ENCODE measurements at regions not wholly inside any gene's neighbourhood (a gene's known extent, or its start where the extent isn't known, plus 50 kb on each side); places are given as distances from the start of the nearest gene placed in this dataset.

DNA sequence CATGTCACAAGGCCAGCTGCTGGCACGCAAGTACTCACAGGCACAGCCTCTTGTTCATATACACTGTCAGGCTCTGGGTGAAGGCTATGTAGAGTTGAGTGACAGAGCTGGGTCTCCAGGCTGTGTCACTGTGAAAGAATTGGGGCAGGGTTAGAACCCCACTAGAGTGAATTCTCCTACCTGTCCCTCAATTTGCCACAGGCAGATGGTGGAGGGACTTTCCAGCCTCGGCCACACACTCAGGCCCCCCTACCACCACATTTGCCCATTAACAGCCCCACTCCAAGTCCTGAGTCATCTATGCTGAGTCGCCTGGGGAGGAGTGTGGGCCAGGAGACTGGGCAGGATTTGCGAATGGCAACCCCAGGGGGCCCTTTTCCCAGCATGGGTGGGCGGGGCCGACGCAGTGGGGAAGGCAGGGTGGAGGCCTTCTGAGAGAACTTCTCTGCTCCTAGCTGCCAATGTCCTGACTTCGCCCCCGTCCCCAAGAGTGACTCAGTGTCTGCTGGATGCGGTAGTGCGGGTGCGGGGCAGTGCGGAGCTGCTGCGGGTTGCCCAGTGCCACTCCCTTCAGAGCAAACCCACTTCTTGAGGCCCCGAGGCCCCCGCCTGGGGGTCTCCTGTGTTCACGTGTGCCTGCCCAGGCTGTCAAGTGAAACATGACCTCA, 50.3 kb upstream of the PSD2 start:
- ATAC-seq (peak; percentile 69), DNase-seq (ENCODE audit: low read depth, low spot score) (peak; percentile 29)
- POLR2A ChIA-PET: no interaction called here
- CTCF ChIA-PET: interaction anchor here (1.1 to 1.5 kb wide), 2 partner anchors 20 to 110 kb away, joined by 4 read pairs; no protein-coding TSS in a partner anchor
- H3K79me2 ChIP-seq (ENCODE audit: insufficient read depth, low read length): no peaks in the 10 kb centered on the region
- no peaks in the 10 kb centered on the region for H4K20me1 ChIP-seq (ENCODE audit: insufficient read depth)
- RAD21 ChIA-PET (ENCODE audit: low non-redundant PET in 1 of 2, low total read pairs in 2 of 2, uncharacterized antibody in 2 of 2, unreplicated experiment in 2 of 2): no interaction called here
- TF ChIP-seq EZH2 (IDR thresholded peaks at IDR 0.05): no peak
- TF ChIP-seq YY1 (IDR thresholded peaks at IDR 0.05; ENCODE audit: extremely low read depth, insufficient replicate concordance, low read depth, low read length): peak; percentile 9
- H3K36me3 ChIP-seq (ENCODE audit: control insufficient read depth in 1 of 2, insufficient read depth in 2 of 2, low read length in 2 of 2): no peaks in the 10 kb centered on the region
- peak overlapping the region; percentile 31; the same call in 1 of the 2 replicates for H3K27ac ChIP-seq (ENCODE audit: low read depth, low read length)
- peak overlapping the region; percentile 75 for H2AFZ ChIP-seq (ENCODE audit: low read depth, low read length, poor library complexity, severe bottlenecking)
- H3K9ac ChIP-seq (ENCODE audit: low read length): peak overlapping the region; percentile 20; the same call in 1 of the 2 replicates
- peak overlapping the region; percentile 77 for H3K4me2 ChIP-seq (ENCODE audit: low read length)
- no peaks in the 10 kb centered on the region for H3K9me3 ChIP-seq (ENCODE audit: control insufficient read depth in 1 of 2, insufficient read depth in 1 of 2, low read depth in 1 of 2, low read length in 2 of 2)
- no peaks in the 10 kb centered on the region for H3K27me3 ChIP-seq (ENCODE audit: insufficient read depth, low read length)
- H3K9me2 ChIP-seq (ENCODE audit: insufficient read depth): no peaks in the 10 kb centered on the region
- H3K4me3 ChIP-seq (replicated peaks in 1 of 2; ENCODE audit: low read depth in 1 of 2, low read length in 2 of 2): peak overlapping the region; percentile 24 to 42
- intact Hi-C loops (cut with micrococcal nuclease): no loop called here
- BruUV-seq (replicated peaks): no TSS peak
- peaks cover 18 to 27% of the 10 kb centered on the region in 2 experiments for H3K4me1 ChIP-seq (ENCODE audit: control insufficient read depth in 1 of 2, insufficient read depth in 2 of 2, low read length in 2 of 2)

DNA sequence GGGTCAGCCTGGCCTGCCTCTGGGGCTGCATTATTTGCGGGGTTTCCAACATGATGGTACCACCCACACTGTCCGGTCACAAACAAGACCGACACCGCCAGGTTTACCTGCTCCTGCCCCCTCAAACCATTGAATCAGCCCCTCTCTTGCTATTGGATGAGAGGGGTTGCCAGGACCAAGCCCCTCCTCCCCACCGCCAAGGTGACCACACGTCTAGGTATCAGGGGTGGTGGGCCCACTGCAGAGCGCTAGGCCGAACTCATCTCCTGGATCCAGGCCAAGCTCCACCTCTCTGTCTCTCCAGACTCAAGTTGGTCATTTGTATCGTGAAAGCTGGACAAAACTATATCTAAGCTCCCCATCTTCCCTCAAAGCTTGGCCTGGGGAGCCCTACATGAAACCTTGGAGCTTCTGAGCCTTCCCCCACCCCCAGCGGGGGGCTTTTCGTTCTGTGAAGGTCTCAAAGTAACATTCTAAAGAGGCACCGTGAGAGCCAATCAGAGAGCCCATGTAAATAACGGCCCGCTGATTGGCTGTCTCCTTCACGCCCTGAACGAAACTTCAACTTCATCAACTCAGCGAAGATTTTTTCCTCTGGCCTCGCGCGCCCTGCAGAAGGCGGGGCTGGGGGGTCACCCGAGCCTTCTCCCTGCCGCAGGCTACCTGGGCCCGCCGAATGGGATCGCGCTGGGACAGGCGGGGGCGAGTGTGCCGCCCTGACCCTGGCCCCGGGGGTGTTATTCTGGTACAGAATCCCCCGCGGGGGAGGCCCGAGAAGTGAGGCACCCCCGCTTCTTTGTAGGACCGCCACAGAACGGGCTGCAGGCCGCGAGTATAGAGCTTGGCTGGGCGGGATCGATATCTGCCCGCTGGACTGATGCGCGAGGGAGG, 49.6 kb upstream of the PSD2 start:
- Histone ChIP-seq H2AFZ (ENCODE audit: low read depth, low read length, poor library complexity, severe bottlenecking) (peak overlapping the region; percentile 75), H4K20me1 (ENCODE audit: insufficient read depth) (no peaks in the 10 kb centered on the region), H3K4me2 (ENCODE audit: low read length) (peak overlapping the region; percentile 77), H3K9me2 (ENCODE audit: insufficient read depth) (no peaks in the 10 kb centered on the region), H3K4me1 (ENCODE audit: control insufficient read depth in 1 of 2, insufficient read depth in 2 of 2, low read length in 2 of 2) (peaks cover 18 to 27% of the 10 kb centered on the region in 2 experiments), H3K36me3 (ENCODE audit: control insufficient read depth in 1 of 2, insufficient read depth in 2 of 2, low read length in 2 of 2) (no peaks in the 10 kb centered on the region), H3K4me3 (replicated peaks in 1 of 2; ENCODE audit: low read depth in 1 of 2, low read length in 2 of 2) (peak overlapping the region; percentile 24 to 42), H3K79me2 (ENCODE audit: insufficient read depth, low read length) (no peaks in the 10 kb centered on the region), H3K9ac (ENCODE audit: low read length) (peak overlapping the region; percentile 20; the same call in 1 of the 2 replicates), H3K27me3 (ENCODE audit: insufficient read depth, low read length) (no peaks in the 10 kb centered on the region), H3K9me3 (ENCODE audit: control insufficient read depth in 1 of 2, insufficient read depth in 1 of 2, low read depth in 1 of 2, low read length in 2 of 2) (no peaks in the 10 kb centered on the region), H3K27ac (ENCODE audit: low read depth, low read length) (peak overlapping the region; percentile 31; the same call in 1 of the 2 replicates)
- BruUV-seq (replicated peaks): no TSS peak
- RAD21 ChIA-PET (ENCODE audit: low non-redundant PET in 1 of 2, low total read pairs in 2 of 2, uncharacterized antibody in 2 of 2, unreplicated experiment in 2 of 2): interaction anchor here in 1 of 2 experiments (0.6 kb wide), 1 partner anchor 21 kb away, joined by 3 read pairs; no protein-coding TSS in a partner anchor
- ATAC-seq: peak; percentile 83
- POLR2A ChIA-PET: interaction anchor here (0.5 kb wide), 1 partner anchor 424 kb away, joined by 4 read pairs; no protein-coding TSS in a partner anchor
- peak; percentile 72 for DNase-seq (ENCODE audit: low read depth, low spot score)
- CTCF ChIA-PET: interaction anchor here (1.1 to 1.5 kb wide), 2 partner anchors 20 to 111 kb away, joined by 4 read pairs; no protein-coding TSS in a partner anchor
- intact Hi-C loops (cut with micrococcal nuclease): no loop called here
- no peak for TF ChIP-seq SP1 (IDR thresholded peaks at IDR 0.05; ENCODE audit: low read depth)
- no peak for TF ChIP-seq EGR1 (IDR thresholded peaks at IDR 0.05; ENCODE audit: low read depth)
- TF ChIP-seq ZNF274 (IDR thresholded peaks at IDR 0.05; ENCODE audit: low read depth, low read length): no peak
- no peak for TF ChIP-seq YY1 (IDR thresholded peaks at IDR 0.05; ENCODE audit: extremely low read depth, insufficient replicate concordance, low read depth, low read length)
- TF ChIP-seq, protein P1, sequence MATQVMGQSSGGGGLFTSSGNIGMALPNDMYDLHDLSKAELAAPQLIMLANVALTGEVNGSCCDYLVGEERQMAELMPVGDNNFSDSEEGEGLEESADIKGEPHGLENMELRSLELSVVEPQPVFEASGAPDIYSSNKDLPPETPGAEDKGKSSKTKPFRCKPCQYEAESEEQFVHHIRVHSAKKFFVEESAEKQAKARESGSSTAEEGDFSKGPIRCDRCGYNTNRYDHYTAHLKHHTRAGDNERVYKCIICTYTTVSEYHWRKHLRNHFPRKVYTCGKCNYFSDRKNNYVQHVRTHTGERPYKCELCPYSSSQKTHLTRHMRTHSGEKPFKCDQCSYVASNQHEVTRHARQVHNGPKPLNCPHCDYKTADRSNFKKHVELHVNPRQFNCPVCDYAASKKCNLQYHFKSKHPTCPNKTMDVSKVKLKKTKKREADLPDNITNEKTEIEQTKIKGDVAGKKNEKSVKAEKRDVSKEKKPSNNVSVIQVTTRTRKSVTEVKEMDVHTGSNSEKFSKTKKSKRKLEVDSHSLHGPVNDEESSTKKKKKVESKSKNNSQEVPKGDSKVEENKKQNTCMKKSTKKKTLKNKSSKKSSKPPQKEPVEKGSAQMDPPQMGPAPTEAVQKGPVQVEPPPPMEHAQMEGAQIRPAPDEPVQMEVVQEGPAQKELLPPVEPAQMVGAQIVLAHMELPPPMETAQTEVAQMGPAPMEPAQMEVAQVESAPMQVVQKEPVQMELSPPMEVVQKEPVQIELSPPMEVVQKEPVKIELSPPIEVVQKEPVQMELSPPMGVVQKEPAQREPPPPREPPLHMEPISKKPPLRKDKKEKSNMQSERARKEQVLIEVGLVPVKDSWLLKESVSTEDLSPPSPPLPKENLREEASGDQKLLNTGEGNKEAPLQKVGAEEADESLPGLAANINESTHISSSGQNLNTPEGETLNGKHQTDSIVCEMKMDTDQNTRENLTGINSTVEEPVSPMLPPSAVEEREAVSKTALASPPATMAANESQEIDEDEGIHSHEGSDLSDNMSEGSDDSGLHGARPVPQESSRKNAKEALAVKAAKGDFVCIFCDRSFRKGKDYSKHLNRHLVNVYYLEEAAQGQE (IDR thresholded peaks at IDR 0.05; ENCODE audit: low read depth): no peak
- no peak for TF ChIP-seq CBX3 (IDR thresholded peaks at IDR 0.05; ENCODE audit: low read depth)
- no peak for TF ChIP-seq CEBPB (IDR thresholded peaks at IDR 0.05; ENCODE audit: low read depth)
- no peak for TF ChIP-seq TCF7L2 (IDR thresholded peaks at IDR 0.05; ENCODE audit: borderline replicate concordance, extremely low read depth, insufficient read depth, insufficient read length)
- no peak for TF ChIP-seq ZFX (IDR thresholded peaks at IDR 0.05)
- TF ChIP-seq EZH2 (IDR thresholded peaks at IDR 0.05): no peak
- no peak for TF ChIP-seq EZH2phosphoT487 (IDR thresholded peaks at IDR 0.05; ENCODE audit: borderline replicate concordance)
- TF ChIP-seq POLR2A (IDR thresholded peaks at IDR 0.05; ENCODE audit: borderline replicate concordance, extremely low read depth, insufficient read depth, insufficient read length): no peak
- TF ChIP-seq, protein P2, sequence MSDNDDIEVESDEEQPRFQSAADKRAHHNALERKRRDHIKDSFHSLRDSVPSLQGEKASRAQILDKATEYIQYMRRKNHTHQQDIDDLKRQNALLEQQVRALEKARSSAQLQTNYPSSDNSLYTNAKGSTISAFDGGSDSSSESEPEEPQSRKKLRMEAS (IDR thresholded peaks at IDR 0.05): no peak
- no peak for TF ChIP-seq RAD21 (IDR thresholded peaks at IDR 0.05; ENCODE audit: low read depth)
- no peak for TF ChIP-seq SRF (IDR thresholded peaks at IDR 0.05; ENCODE audit: low read depth)
